ENCODE measurements at regions not wholly inside any gene's neighbourhood (a gene's known extent, or its start where the extent isn't known, plus 50 kb on each side); places are given as distances from the start of the nearest gene placed in this dataset.

DNA sequence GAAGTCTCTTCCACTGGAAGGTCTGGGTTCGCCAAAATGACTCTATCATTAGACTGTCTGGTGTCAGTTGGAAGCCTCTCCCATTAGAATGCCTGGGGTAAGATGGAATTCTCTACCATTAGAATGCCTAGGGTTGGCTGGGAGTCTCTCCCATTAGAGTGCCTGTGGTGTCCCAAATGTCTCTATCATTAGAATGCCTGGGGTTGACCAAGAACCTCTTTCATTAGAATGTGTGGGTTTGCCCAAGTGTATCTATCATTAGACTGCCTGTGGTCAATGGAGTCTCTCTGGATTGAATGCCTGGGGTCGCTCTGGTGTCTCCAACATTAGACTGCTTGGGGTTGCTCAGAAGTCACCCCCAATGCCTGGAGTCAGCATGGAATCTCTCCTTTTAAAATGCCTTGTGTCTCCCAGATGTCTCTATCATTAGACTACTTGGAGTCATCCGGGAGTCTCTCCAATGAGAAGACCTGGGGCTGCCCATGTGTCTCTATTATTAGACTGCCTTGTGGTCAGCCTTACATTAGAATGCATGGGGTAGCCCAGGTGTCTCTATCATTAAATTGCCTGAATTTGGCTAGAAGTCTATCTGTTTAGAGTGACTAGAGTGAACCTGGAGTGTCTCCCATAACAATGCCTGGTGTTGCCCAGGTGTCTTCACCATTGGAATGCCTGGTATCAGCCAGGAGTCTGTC, 1518.4 kb downstream of the UQCRFS1 start:
- no peak for DNase-seq (ENCODE audit: extremely low spot score)
- TF ChIP-seq L3MBTL2 (conservative IDR thresholded peaks at IDR 0.05): no peak
- no peak for TF ChIP-seq BHLHE40 (IDR thresholded peaks at IDR 0.05; ENCODE audit: borderline replicate concordance)
- no peak for TF ChIP-seq HDGF (IDR thresholded peaks at IDR 0.05; ENCODE audit: borderline replicate concordance)
- TF ChIP-seq LEF1 (IDR thresholded peaks at IDR 0.05; ENCODE audit: borderline replicate concordance): no peak
- TF ChIP-seq FOXA1 (IDR thresholded peaks at IDR 0.05): no peak
- TF ChIP-seq ELF4 (IDR thresholded peaks at IDR 0.05): no peak
- POLR2A ChIA-PET: no interaction called here
- CTCF ChIA-PET: no interaction called here

- POLR2A ChIA-PET: no interaction called here
- no peak for DNase-seq (ENCODE audit: extremely low spot score)
- CTCF ChIA-PET: no interaction called here
- TF ChIP-seq TARDBP (IDR thresholded peaks at IDR 0.05) (no peak), ZNF384 (IDR thresholded peaks at IDR 0.05) (no peak), ARNT (IDR thresholded peaks at IDR 0.05) (no peak), FOXM1 (IDR thresholded peaks at IDR 0.05; ENCODE audit: borderline replicate concordance) (no peak), ELF4 (IDR thresholded peaks at IDR 0.05) (no peak), PKNOX1 (IDR thresholded peaks at IDR 0.05) (no peak), SUZ12 (IDR thresholded peaks at IDR 0.05) (no peak)
Measured at GRCh38 chr19:27691991-27692390, 1521.0 kb downstream of the UQCRFS1 start.

DNA sequence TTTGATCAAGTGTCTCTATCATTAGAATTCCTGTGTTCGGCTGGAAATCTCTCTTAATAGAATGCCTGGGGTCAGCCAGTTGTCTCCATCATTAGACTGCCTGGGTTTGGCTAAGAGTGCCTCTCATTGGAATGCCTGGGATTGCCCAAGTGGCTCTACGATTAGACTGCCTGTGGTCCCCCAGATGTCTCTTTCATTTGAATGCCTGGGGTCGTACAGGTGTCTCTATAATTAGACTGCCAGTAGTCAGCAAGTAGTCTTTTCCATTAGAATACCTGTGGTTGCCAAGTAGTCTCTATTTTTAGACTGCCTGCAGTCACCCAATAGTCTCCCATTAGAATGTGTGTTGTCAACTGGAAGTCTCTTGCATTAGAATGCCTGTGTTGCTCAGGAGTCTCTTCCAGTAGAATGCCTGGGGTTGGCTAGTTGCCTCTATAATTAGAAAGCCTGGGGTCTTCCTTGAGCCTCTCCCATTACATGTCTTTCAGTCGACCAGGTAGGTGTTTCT, 1523.2 kb downstream of the UQCRFS1 start:
- POLR2A ChIA-PET: no interaction called here
- TF ChIP-seq L3MBTL2 (conservative IDR thresholded peaks at IDR 0.05): no peak
- no peak for TF ChIP-seq ARNT (IDR thresholded peaks at IDR 0.05)
- no peak for TF ChIP-seq FOXM1 (IDR thresholded peaks at IDR 0.05; ENCODE audit: borderline replicate concordance)
- TF ChIP-seq HDGF (IDR thresholded peaks at IDR 0.05; ENCODE audit: borderline replicate concordance): no peak
- TF ChIP-seq ELF4 (IDR thresholded peaks at IDR 0.05): no peak
- no peak for TF ChIP-seq SUZ12 (IDR thresholded peaks at IDR 0.05)
- TF ChIP-seq NFRKB (IDR thresholded peaks at IDR 0.05): no peak
- TF ChIP-seq PKNOX1 (IDR thresholded peaks at IDR 0.05): no peak
- TF ChIP-seq LEF1 (IDR thresholded peaks at IDR 0.05; ENCODE audit: borderline replicate concordance): no peak
- TF ChIP-seq BHLHE40 (IDR thresholded peaks at IDR 0.05; ENCODE audit: borderline replicate concordance): no peak
- TF ChIP-seq FOXA1 (IDR thresholded peaks at IDR 0.05): no peak
- no peak for TF ChIP-seq TARDBP (IDR thresholded peaks at IDR 0.05)
- TF ChIP-seq CTBP1 (IDR thresholded peaks at IDR 0.05; ENCODE audit: borderline replicate concordance): no peak
- no peak for TF ChIP-seq SP1 (IDR thresholded peaks at IDR 0.05)
- TF ChIP-seq FOXK2 (IDR thresholded peaks at IDR 0.05): no peak
- no peak for TF ChIP-seq ZNF384 (IDR thresholded peaks at IDR 0.05)
- no peak for DNase-seq (ENCODE audit: extremely low spot score)
- CTCF ChIA-PET: no interaction called here

DNA sequence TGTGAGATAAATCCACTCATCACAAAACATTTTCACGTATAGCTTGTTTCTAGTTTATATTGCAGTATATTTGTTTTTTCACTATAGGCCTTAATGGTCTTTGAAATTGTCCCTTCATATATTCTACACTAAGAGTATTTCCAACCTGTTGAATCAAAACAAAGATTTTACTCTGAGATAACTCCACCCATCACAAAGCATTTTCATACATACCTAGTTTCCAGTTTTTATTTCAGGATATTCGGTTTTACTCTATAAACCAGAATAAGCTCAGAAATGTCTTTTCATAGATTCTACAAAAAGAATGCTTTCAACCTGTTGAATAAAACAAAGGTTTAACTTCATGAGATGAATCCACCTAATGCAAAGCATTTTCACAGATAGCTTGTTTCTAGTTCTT, 1528.7 kb downstream of the UQCRFS1 start:
- CTCF ChIA-PET: no interaction called here
- DNase-seq (ENCODE audit: extremely low spot score): no peak
- TF ChIP-seq SP1 (IDR thresholded peaks at IDR 0.05) (no peak), HDGF (IDR thresholded peaks at IDR 0.05; ENCODE audit: borderline replicate concordance) (no peak), LEF1 (IDR thresholded peaks at IDR 0.05; ENCODE audit: borderline replicate concordance) (no peak), BHLHE40 (IDR thresholded peaks at IDR 0.05; ENCODE audit: borderline replicate concordance) (no peak), ZNF384 (IDR thresholded peaks at IDR 0.05) (no peak), FOXA1 (IDR thresholded peaks at IDR 0.05) (no peak), CTBP1 (IDR thresholded peaks at IDR 0.05; ENCODE audit: borderline replicate concordance) (no peak), ARNT (IDR thresholded peaks at IDR 0.05) (no peak), L3MBTL2 (conservative IDR thresholded peaks at IDR 0.05) (no peak), FOXK2 (IDR thresholded peaks at IDR 0.05) (no peak), TARDBP (IDR thresholded peaks at IDR 0.05) (no peak), NFRKB (IDR thresholded peaks at IDR 0.05) (no peak), PKNOX1 (IDR thresholded peaks at IDR 0.05) (no peak), FOXM1 (IDR thresholded peaks at IDR 0.05; ENCODE audit: borderline replicate concordance) (no peak), ELF4 (IDR thresholded peaks at IDR 0.05) (no peak), SUZ12 (IDR thresholded peaks at IDR 0.05) (no peak)
- POLR2A ChIA-PET: no interaction called here

GRCh38 chr19:27681972-27682371, 1531.0 kb downstream of the UQCRFS1 start:
- TF ChIP-seq PKNOX1 (IDR thresholded peaks at IDR 0.05) (no peak), FOXM1 (IDR thresholded peaks at IDR 0.05; ENCODE audit: borderline replicate concordance) (no peak), BHLHE40 (IDR thresholded peaks at IDR 0.05; ENCODE audit: borderline replicate concordance) (no peak), ZNF384 (IDR thresholded peaks at IDR 0.05) (no peak), NFRKB (IDR thresholded peaks at IDR 0.05) (no peak), SP1 (IDR thresholded peaks at IDR 0.05) (no peak), ARNT (IDR thresholded peaks at IDR 0.05) (no peak), LEF1 (IDR thresholded peaks at IDR 0.05; ENCODE audit: borderline replicate concordance) (no peak), CTBP1 (IDR thresholded peaks at IDR 0.05; ENCODE audit: borderline replicate concordance) (no peak), FOXK2 (IDR thresholded peaks at IDR 0.05) (no peak), SUZ12 (IDR thresholded peaks at IDR 0.05) (no peak), ELF4 (IDR thresholded peaks at IDR 0.05) (no peak), FOXA1 (IDR thresholded peaks at IDR 0.05) (no peak), TARDBP (IDR thresholded peaks at IDR 0.05) (no peak), L3MBTL2 (conservative IDR thresholded peaks at IDR 0.05) (no peak), HDGF (IDR thresholded peaks at IDR 0.05; ENCODE audit: borderline replicate concordance) (no peak)
- POLR2A ChIA-PET: no interaction called here
- CTCF ChIA-PET: no interaction called here
- DNase-seq (ENCODE audit: extremely low spot score): no peak
